GM18951 (cell line): ENCODE measurements at regions not wholly inside any gene's neighbourhood (a gene's known extent, or its start where the extent isn't known, plus 50 kb on each side); places are given as distances from the start of the nearest gene placed in this dataset.
"Not testable (repeated sequence)": the region's sequence is repeated elsewhere in the genome, so short reads cannot be mapped to it uniquely, and the experiment has no call there.

ENCODE experiments used
- POLR2A ChIP-seq: IDR thresholded peaks from 4 replicates; pipeline ENCODE4 v1.6.1; 2011; ENCODE audit warnings: mild to moderate bottlenecking; ENCODE audit not compliant: insufficient read length, insufficient read depth; ENCODE audit errors: extremely low read depth
- in situ Hi-C: fragments of 300-500 bp; cut with MboI; formaldehyde crosslinking; loops from one replicate; pipeline ENCODE4 v1.12.0; 2022; ENCODE audit warnings: low sequenced_read_pairs, mixed read lengths, inconsistent platforms; ENCODE audit not compliant: unreplicated experiment

GRCh38 chr16:5205361-5206040, 107.9 kb upstream of the EEF2KMT start:
- TF ChIP-seq POLR2A = no peak
- in situ Hi-C loops = no loop called here

- in situ Hi-C loops = not testable (repeated sequence)
Measured at GRCh38 chr16:5203675-5204074, 106.1 kb upstream of the EEF2KMT start.

- no peak for TF ChIP-seq POLR2A
- in situ Hi-C loops = no loop called here
Measured at GRCh38 chr16:5200123-5200522, 102.5 kb upstream of the EEF2KMT start.

- no peak for TF ChIP-seq POLR2A
- in situ Hi-C loops = no loop called here
Measured at GRCh38 chr16:5196204-5196603, 98.6 kb upstream of the EEF2KMT start.

- no peak for TF ChIP-seq POLR2A
- in situ Hi-C loops = no loop called here
Measured at GRCh38 chr16:5193861-5194260, 96.3 kb upstream of the EEF2KMT start.

GRCh38 chr16:5188989-5189352, 91.4 kb upstream of the EEF2KMT start:
- in situ Hi-C loops = no loop called here
- no peak for TF ChIP-seq POLR2A

- no peak for TF ChIP-seq POLR2A
- in situ Hi-C loops = no loop called here
Measured at GRCh38 chr16:5188318-5188988, 90.9 kb upstream of the EEF2KMT start.

GRCh38 chr16:5187402-5187952, 89.9 kb upstream of the EEF2KMT start:
- no peak for TF ChIP-seq POLR2A
- in situ Hi-C loops = no loop called here

- in situ Hi-C loops = no loop called here
- TF ChIP-seq POLR2A = no peak
Measured at GRCh38 chr16:5186381-5186903, 88.8 kb upstream of the EEF2KMT start.

- in situ Hi-C loops = no loop called here
Measured at GRCh38 chr16:5176505-5176904, 78.9 kb upstream of the EEF2KMT start.

GRCh38 chr16:5175266-5175665, 77.7 kb upstream of the EEF2KMT start:
- in situ Hi-C loops = no loop called here
- TF ChIP-seq POLR2A = no peak

More at GRCh38 chr16:5176505-5176904, 78.9 kb upstream of the EEF2KMT start:
- no peak for TF ChIP-seq POLR2A

- TF ChIP-seq POLR2A = no peak
Measured at GRCh38 chr16:5166486-5166885, 68.9 kb upstream of the EEF2KMT start.

GRCh38 chr16:5165429-5165828, 67.8 kb upstream of the EEF2KMT start:
- in situ Hi-C loops = not testable (repeated sequence)

More at GRCh38 chr16:5166486-5166885, 68.9 kb upstream of the EEF2KMT start:
- in situ Hi-C loops = no loop called here

- in situ Hi-C loops = not testable (repeated sequence)
Measured at GRCh38 chr16:5162801-5163200, 65.2 kb upstream of the EEF2KMT start.

- in situ Hi-C loops = not testable (repeated sequence)
Measured at GRCh38 chr16:5161888-5162287, 64.3 kb upstream of the EEF2KMT start.

- in situ Hi-C loops = not testable (repeated sequence)
Measured at GRCh38 chr16:5160010-5160409, 62.4 kb upstream of the EEF2KMT start.

GRCh38 chr16:5159537-5159936, 61.9 kb upstream of the EEF2KMT start:
- in situ Hi-C loops = not testable (repeated sequence)
